ENCODE measurements at regions not wholly inside any gene's neighbourhood (a gene's known extent, or its start where the extent isn't known, plus 50 kb on each side); places are given as distances from the start of the nearest gene placed in this dataset.

GRCh38 chr2:71785516-71785981 lies 332.2 kb downstream of the DYSF start (continued):
- TF ChIP-seq PBX3 (IDR thresholded peaks at IDR 0.05; ENCODE audit: insufficient replicate concordance, low read depth, low read length) (no peak), ZBTB33 (IDR thresholded peaks at IDR 0.05) (no peak), GABPA (IDR thresholded peaks at IDR 0.05; ENCODE audit: low read depth) (no peak), ZBTB11 (CRISPR knock-in tag; IDR thresholded peaks at IDR 0.05) (no peak), PAX8 (IDR thresholded peaks at IDR 0.05) (no peak), RUNX3 (IDR thresholded peaks at IDR 0.05; ENCODE audit: low read length) (no peak), RCOR1 (conservative IDR thresholded peaks at IDR 0.05; ENCODE audit: low read depth, low read length) (no peak), IRF3 (IDR thresholded peaks at IDR 0.05) (no peak)

Measured in GM12878 (cell line).